C4-2B (cell line): ENCODE measurements at regions not wholly inside any gene's neighbourhood (a gene's known extent, or its start where the extent isn't known, plus 50 kb on each side); places are given as distances from the start of the nearest gene placed in this dataset.
"Not testable (repeated sequence)": the region's sequence is repeated elsewhere in the genome, so short reads cannot be mapped to it uniquely, and the experiment has no call there.

Experiments
- H3K27ac ChIP-seq: fragments of 450-650 bp; 2 replicates; pipeline ENCODE4 v1.5.1; 2017
- CTCF ChIP-seq: fragments of 450-650 bp; conservative IDR thresholded peaks from 2 replicates; pipeline ENCODE4 v1.5.1; 2017; ENCODE audit warnings: mild to moderate bottlenecking
- ZFX ChIP-seq: fragments of 450-650 bp; IDR thresholded peaks from 2 replicates; pipeline ENCODE4 v1.6.1; 2017

- H3K27ac ChIP-seq = no peak overlapping the region
Measured at GRCh38 chr2:16025876-16026640, 85.7 kb downstream of the MYCN start.

DNA sequence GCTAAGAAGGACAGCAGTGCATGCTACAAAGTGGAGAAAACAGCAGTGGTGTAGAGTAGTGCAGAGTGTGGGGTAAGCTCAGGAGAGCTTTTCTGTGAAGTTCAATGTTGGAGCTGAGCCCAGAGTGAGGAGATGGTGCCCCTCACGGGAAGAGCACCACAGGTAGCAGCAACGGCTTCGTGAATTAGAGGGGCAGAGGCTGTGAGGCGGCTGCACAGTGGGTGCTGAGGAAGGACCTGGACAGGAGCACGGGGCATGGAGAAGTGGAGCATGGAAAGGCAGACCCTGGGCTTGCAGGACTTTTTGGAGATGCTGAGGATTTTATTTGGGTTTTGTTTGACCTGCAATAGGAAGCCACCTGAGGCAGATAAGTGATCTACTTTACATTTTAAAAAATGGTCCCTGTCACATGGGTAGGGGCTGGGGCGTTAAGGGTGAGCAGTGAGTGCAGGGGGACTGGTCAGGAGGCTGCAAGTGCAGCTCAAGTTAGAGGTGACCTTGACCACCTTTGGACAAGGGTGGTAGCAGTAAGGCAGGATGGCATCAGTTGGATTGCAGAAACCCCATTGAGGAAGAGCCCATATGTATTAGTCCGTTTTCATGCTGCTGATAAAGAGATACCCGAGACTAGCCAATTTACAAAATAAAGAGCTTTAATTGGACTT is 85.0 kb downstream of the MYCN start:
- no peak for TF ChIP-seq CTCF
- no peak for TF ChIP-seq ZFX
- no peak overlapping the region for H3K27ac ChIP-seq

More at GRCh38 chr2:16025876-16026640, 85.7 kb downstream of the MYCN start:
- no peak for TF ChIP-seq ZFX
- no peak for TF ChIP-seq CTCF

DNA sequence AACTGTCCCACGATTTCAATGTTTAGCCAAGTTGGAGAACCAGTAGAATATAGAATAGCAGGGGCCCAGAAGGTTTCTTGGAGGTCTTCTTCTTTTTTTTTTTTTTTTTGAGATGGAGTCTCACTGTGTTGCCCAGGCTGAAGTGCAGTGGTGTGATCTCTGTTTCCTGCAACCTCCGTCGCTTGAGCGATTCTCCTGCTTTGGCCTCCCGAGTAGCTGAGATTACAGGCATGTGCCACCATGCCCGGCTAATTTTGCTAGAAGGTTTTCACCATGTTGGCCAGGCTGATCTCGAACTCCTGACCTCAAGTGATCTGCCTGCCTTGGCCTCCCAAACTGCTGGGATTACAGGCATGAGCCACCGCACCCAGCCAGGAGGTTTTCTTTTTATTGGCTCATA is 84.3 kb downstream of the MYCN start:
- not testable (repeated sequence) for H3K27ac ChIP-seq

- no peak overlapping the region for H3K27ac ChIP-seq
- TF ChIP-seq ZFX = no peak
- no peak for TF ChIP-seq CTCF
Measured at GRCh38 chr2:16023506-16024360, 83.4 kb downstream of the MYCN start.

- no peak overlapping the region for H3K27ac ChIP-seq
- TF ChIP-seq ZFX = no peak
- TF ChIP-seq CTCF = no peak
Measured at GRCh38 chr2:16022548-16023240, 82.3 kb downstream of the MYCN start.

DNA sequence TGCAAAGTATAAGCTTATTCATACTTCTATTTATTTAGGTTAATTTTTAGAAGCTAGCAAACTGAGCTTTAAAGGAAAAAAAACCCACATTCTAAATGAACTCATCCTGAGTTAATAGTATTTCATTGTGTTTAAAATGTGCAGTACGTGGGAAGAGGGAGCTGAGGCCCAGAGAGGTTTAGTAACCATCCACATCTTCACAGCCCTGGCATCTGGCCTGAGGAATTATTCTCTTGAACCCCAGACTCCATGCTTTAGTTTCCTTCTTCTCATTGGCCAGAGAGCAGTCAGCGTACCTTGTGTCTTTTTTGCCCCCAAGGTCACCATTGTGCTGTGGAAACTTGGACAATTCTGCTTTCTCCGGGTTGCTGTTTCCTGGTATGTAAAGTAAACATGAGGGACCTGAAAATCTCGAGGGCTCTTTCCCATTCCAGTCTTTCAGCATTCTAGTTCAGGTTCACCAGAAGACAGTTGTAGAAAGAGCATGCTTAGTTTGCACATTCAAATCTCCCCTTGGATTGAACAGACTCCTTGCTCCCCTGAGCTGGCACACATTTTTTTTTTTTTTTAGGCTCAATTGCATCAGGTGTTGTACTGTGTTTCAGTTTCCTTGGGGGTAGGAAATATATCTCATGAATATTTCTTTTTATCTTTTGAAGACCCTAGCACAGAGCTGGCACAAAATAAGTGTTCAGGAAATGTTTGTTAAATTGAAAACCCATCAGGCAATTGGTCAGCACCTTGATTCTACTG is 81.4 kb downstream of the MYCN start:
- TF ChIP-seq ZFX = no peak
- TF ChIP-seq CTCF = no peak
- H3K27ac ChIP-seq = no peak overlapping the region; the same call in 1 of the 2 replicates
